A549 (cell line): ENCODE measurements at regions not wholly inside any gene's neighbourhood (a gene's known extent, or its start where the extent isn't known, plus 50 kb on each side); places are given as distances from the start of the nearest gene placed in this dataset.

Source experiments
- CEBPB ChIP-seq, 2 experiments: fragments of >200 bp in 1 of 2; sonication (Bioruptor Twin) in 1 of 2; formaldehyde crosslinking in 1 of 2; IDR thresholded peaks; 2 replicates each; pipeline ENCODE4 v1.6.1; 2012 to 2016
- CTCF ChIP-seq: fragments of >200 bp; sonication (Bioruptor Twin); formaldehyde crosslinking; IDR thresholded peaks from 3 replicates; pipeline ENCODE4 v1.5.1; 2016
- E2F6 ChIP-seq: IDR thresholded peaks from 2 replicates; pipeline ENCODE4 v1.6.1; 2012; ENCODE audit warnings: low read depth, borderline replicate concordance
- EP300 ChIP-seq, 2 experiments: fragments of >200 bp; sonication (Bioruptor Twin); formaldehyde crosslinking; IDR thresholded peaks; 2 replicates in 1 of 2; 3 replicates in 1 of 2; pipeline ENCODE4 v1.6.1; 2016 to 2017
- FOSL2 ChIP-seq, 2 experiments: fragments of 450-650 bp in 1 of 2; fragments of >200 bp in 1 of 2; sonication (Bioruptor Twin) in 1 of 2; formaldehyde crosslinking; IDR thresholded peaks; 2 replicates each; pipeline versions ENCODE4 v1.5.0 to v1.6.1; 2016 to 2020; ENCODE audit warnings: mild to moderate bottlenecking in 1 of 2, moderate library complexity in 1 of 2
- HMGXB4 ChIP-seq: fragments of 250-450 bp; sonication (Bioruptor Pico); IDR thresholded peaks from 2 replicates; pipeline ENCODE4 v1.5.0; 2021; ENCODE audit warnings: mild to moderate bottlenecking, moderate library complexity, borderline replicate concordance
- MYC ChIP-seq: IDR thresholded peaks from 2 replicates; pipeline ENCODE4 v1.6.1; 2012; ENCODE audit warnings: mild to moderate bottlenecking, inconsistent platforms, low read length, improper control_type of control experiment, borderline replicate concordance
- PBX3 ChIP-seq: IDR thresholded peaks from 2 replicates; pipeline ENCODE4 v1.6.1; 2012
- PHF8 ChIP-seq: fragments of 200-600 bp; sonication (generic); IDR thresholded peaks from 2 replicates; pipeline ENCODE4 v1.6.1; 2016; ENCODE audit warnings: low read depth, mild to moderate bottlenecking, antibody characterized with exemption, moderate library complexity, borderline replicate concordance
- POLR2A ChIP-seq: IDR thresholded peaks from 2 replicates; pipeline ENCODE4 v1.6.1; 2012; ENCODE audit warnings: mild to moderate bottlenecking, low read length
- RFX5 ChIP-seq: fragments of 450-650 bp; IDR thresholded peaks from 2 replicates; pipeline ENCODE4 v1.7.1; 2014; ENCODE audit warnings: antibody characterized with exemption, mild to moderate bottlenecking, moderate library complexity
- USF2 ChIP-seq: fragments of 450-650 bp; IDR thresholded peaks from 2 replicates; pipeline ENCODE4 v1.6.1; 2014; ENCODE audit warnings: antibody characterized with exemption
- ZSCAN20 ChIP-seq: fragments of 250-450 bp; sonication (Bioruptor Pico); IDR thresholded peaks from 2 replicates; pipeline ENCODE4 v1.8.0; 2022; ENCODE audit warnings: mild to moderate bottlenecking, moderate library complexity

GRCh38 chr12:125773033-125773640, 707.9 kb downstream of the AACS start:
- TF ChIP-seq CTCF (no peak), POLR2A (no peak), HMGXB4 (CRISPR knock-in tag) (no peak), MYC (no peak), PBX3 (no peak), EP300 (IDR thresholded peaks at IDR 0.05) (no peak), RFX5 (no peak), PHF8 (no peak), ZSCAN20 (CRISPR knock-in tag) (no peak), CEBPB (IDR thresholded peaks at IDR 0.05) (no peak), FOSL2 (IDR thresholded peaks at IDR 0.05) (no peak), FOSL2 (CRISPR knock-in tag; IDR thresholded peaks at IDR 0.05) (no peak), E2F6 (peak; percentile 82; the same call in 1 of the 2 replicates), USF2 (no peak)
